SK-N-SH treated with all-trans-retinoic acid at 6 μM for 48 hours (cell line): ENCODE measurements at regions not wholly inside any gene's neighbourhood (a gene's known extent, or its start where the extent isn't known, plus 50 kb on each side); places are given as distances from the start of the nearest gene placed in this dataset.

ENCODE experiments used
- ATAC-seq: fragments of 200-7000 bp; cut with Tn5 transposase; 3 replicates; pipeline ENCODE4 v1.9.1; 2020; ENCODE audit warnings: mild to moderate bottlenecking, moderate library complexity
- ARNTL ChIP-seq: fragments of 450-650 bp; formaldehyde crosslinking; IDR thresholded peaks from 2 replicates; pipeline ENCODE4 v1.5.0; 2020; ENCODE audit warnings: low read depth, mild to moderate bottlenecking, moderate library complexity, borderline replicate concordance
- BACH2 ChIP-seq: fragments of 250-450 bp; sonication (Bioruptor Pico); IDR thresholded peaks from 2 replicates; pipeline ENCODE4 v1.9.0; 2021; ENCODE audit warnings: mild to moderate bottlenecking, borderline replicate concordance
- CREB5 ChIP-seq: fragments of 250-450 bp; sonication (Bioruptor Pico); IDR thresholded peaks from 2 replicates; pipeline ENCODE4 v1.5.1; 2020; ENCODE audit warnings: low read depth, mild to moderate bottlenecking, moderate library complexity
- CSDC2 ChIP-seq: fragments of 250-450 bp; sonication (Bioruptor Pico); IDR thresholded peaks from 2 replicates; pipeline ENCODE4 v1.5.0; 2020; ENCODE audit warnings: mild to moderate bottlenecking, moderate library complexity
- CSRNP3 ChIP-seq: fragments of 250-450 bp; sonication (Bioruptor Pico); IDR thresholded peaks from 2 replicates; pipeline ENCODE4 v1.5.1; 2021; ENCODE audit warnings: mild to moderate bottlenecking, moderate library complexity
- GLIS3 ChIP-seq: fragments of 250-450 bp; sonication (Bioruptor Pico); IDR thresholded peaks from 2 replicates; pipeline ENCODE4 v1.5.0; 2020; ENCODE audit warnings: mild to moderate bottlenecking, moderate library complexity
- ISL1 ChIP-seq: fragments of 250-450 bp; sonication (Bioruptor Pico); IDR thresholded peaks from 2 replicates; pipeline ENCODE4 v2.1.2; 2022; ENCODE audit warnings: mild to moderate bottlenecking, moderate library complexity
- OSR1 ChIP-seq: fragments of 250-450 bp; sonication (Bioruptor Pico); IDR thresholded peaks from 2 replicates; pipeline ENCODE4 v1.8.0; 2022; ENCODE audit warnings: moderate library complexity, mild to moderate bottlenecking, inconsistent platforms
- PPARA ChIP-seq: fragments of 250-450 bp; sonication (Bioruptor Pico); IDR thresholded peaks from 2 replicates; pipeline ENCODE4 v1.5.0; 2020; ENCODE audit warnings: mild to moderate bottlenecking, borderline replicate concordance
- RARB ChIP-seq: fragments of 250-450 bp; sonication (Bioruptor Pico); IDR thresholded peaks from 2 replicates; pipeline ENCODE4 v1.8.0; 2021; ENCODE audit warnings: mild to moderate bottlenecking, moderate library complexity
- SNAI2 ChIP-seq: fragments of 250-450 bp; sonication (Bioruptor Pico); IDR thresholded peaks from 2 replicates; pipeline ENCODE4 v1.5.0; 2020; ENCODE audit warnings: mild to moderate bottlenecking, moderate library complexity
- TOX ChIP-seq: fragments of 250-450 bp; sonication (Bioruptor Pico); IDR thresholded peaks from 2 replicates; pipeline ENCODE4 v1.8.0; 2021; ENCODE audit warnings: mild to moderate bottlenecking, moderate library complexity, borderline replicate concordance
- TSHZ2 ChIP-seq: fragments of 250-450 bp; sonication (Bioruptor Pico); IDR thresholded peaks from 2 replicates; pipeline ENCODE4 v1.5.0; 2020; ENCODE audit warnings: mild to moderate bottlenecking, moderate library complexity
- ZC3H10 ChIP-seq: fragments of 250-450 bp; sonication (Bioruptor Pico); IDR thresholded peaks from 2 replicates; pipeline ENCODE4 v1.5.1; 2021; ENCODE audit warnings: mild to moderate bottlenecking, moderate library complexity
- ZFP3 ChIP-seq: fragments of 250-450 bp; sonication (Bioruptor Pico); IDR thresholded peaks from 2 replicates; pipeline ENCODE4 v1.5.0; 2020; ENCODE audit warnings: mild to moderate bottlenecking, moderate library complexity
- ZFP30 ChIP-seq: fragments of 450-650 bp; formaldehyde crosslinking; IDR thresholded peaks from 2 replicates; pipeline ENCODE4 v1.5.0; 2022; ENCODE audit warnings: mild to moderate bottlenecking, moderate library complexity
- ZNF565 ChIP-seq: fragments of 450-650 bp; formaldehyde crosslinking; conservative IDR thresholded peaks from 2 replicates; pipeline ENCODE4 v1.5.0; 2020; ENCODE audit warnings: low read depth, mild to moderate bottlenecking, moderate library complexity
- ZNF70 ChIP-seq: fragments of 450-650 bp; formaldehyde crosslinking; IDR thresholded peaks from 2 replicates; pipeline ENCODE4 v1.5.0; 2020; ENCODE audit warnings: mild to moderate bottlenecking, moderate library complexity
- TF ChIP-seq, protein P1 (sequence below): fragments of 250-450 bp; sonication (Bioruptor Pico); IDR thresholded peaks from 2 replicates; pipeline ENCODE4 v1.8.0; 2020; ENCODE audit warnings: mild to moderate bottlenecking, moderate library complexity, borderline replicate concordance

DNA sequence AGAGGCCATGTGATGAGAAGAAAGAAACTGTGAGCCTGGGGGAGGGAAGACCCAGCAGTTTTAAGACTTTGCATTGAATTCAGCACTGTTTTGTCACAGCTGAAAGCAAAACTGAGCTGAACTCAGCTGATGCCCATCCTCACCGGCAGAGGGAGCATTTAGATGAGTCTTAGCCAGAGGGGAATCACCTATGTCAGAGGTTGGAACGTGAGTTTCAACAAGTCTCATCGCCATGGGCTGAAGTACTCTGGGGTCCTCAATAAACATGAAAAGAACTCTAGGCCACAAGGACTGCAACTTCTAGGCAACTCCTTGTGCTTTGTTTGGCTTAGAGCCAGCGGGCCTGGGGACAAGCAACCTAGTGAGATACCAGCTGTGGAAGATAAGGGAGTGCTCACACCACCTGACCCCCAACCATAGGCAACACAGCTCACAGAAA, 324.5 kb downstream of the TBL1XR1 start:
- peak; percentile 91 for ATAC-seq
- TF ChIP-seq ZNF565 (CRISPR knock-in tag), result no peak
- no peak for TF ChIP-seq RARB (CRISPR knock-in tag)
- TF ChIP-seq ZFP3 (CRISPR knock-in tag), result no peak
- TF ChIP-seq ISL1 (CRISPR knock-in tag), result no peak
- no peak for TF ChIP-seq PPARA
- TF ChIP-seq, all 23 proteins: peak for 0

DNA sequence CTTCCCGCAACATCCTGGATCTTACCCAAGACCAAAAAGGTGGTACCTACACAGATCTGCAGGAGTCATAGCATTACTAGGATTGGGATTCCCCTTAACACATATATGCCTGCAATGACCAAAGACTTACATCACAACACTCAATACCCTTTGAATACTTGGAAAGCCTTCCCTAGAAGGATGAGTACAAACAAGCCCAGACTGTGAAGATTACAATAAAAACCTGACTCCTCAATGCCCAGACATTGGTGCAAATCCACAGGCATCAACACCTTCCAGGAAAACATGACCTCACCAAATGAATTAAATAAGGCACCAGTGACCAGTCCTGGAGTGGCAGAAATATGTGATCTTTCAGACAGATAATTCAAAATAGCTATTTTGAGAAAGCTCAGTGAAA, 326.8 kb downstream of the TBL1XR1 start:
- TF ChIP-seq TOX (CRISPR knock-in tag), result no peak
- TF ChIP-seq GLIS3 (CRISPR knock-in tag), result no peak
- no peak for ATAC-seq

GRCh38 chr3:176867681-176868663, 329.3 kb downstream of the TBL1XR1 start:
- ATAC-seq, result no peak
- TF ChIP-seq ZC3H10 (CRISPR knock-in tag), result no peak

- TF ChIP-seq ZFP30 (CRISPR knock-in tag), result no peak
- no peak for TF ChIP-seq ISL1 (CRISPR knock-in tag)
- TF ChIP-seq ZNF70 (CRISPR knock-in tag), result no peak
- TF ChIP-seq ZFP3 (CRISPR knock-in tag), result no peak
- no peak for ATAC-seq
Observed at GRCh38 chr3:176861137-176861536, 336.1 kb downstream of the TBL1XR1 start.

DNA sequence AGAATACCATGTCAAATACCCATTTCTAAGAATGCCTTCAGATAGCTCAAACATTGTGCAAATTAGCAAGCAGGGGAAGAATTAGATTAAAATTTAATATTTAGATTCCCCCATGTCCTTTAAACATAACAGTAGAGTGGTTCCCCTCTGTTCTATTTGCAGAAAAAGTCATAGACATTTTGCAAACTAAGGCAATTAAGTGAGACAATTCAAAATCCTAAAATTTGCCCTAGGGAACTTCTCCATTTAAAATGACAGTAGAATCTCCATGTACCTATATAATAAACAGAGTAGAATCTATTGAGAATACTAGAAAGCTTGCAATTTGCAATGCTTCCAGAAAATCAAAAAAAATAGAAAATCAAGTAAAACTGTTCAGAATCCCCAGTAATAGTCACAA, 340.6 kb downstream of the TBL1XR1 start:
- TF ChIP-seq ZC3H10 (CRISPR knock-in tag), result no peak
- TF ChIP-seq ARNTL, result no peak
- TF ChIP-seq BACH2 (CRISPR knock-in tag), result no peak
- TF ChIP-seq ISL1 (CRISPR knock-in tag), result no peak
- TF ChIP-seq GLIS3 (CRISPR knock-in tag), result no peak
- TF ChIP-seq SNAI2, result no peak
- TF ChIP-seq TSHZ2, result no peak
- no peak for TF ChIP-seq CREB5
- no peak for TF ChIP-seq OSR1 (CRISPR knock-in tag)
- TF ChIP-seq CSDC2 (CRISPR knock-in tag), result no peak
- no peak for TF ChIP-seq PPARA
- no peak for TF ChIP-seq CSRNP3
- TF ChIP-seq ZNF70 (CRISPR knock-in tag), result no peak
- TF ChIP-seq ZFP3 (CRISPR knock-in tag), result no peak
- TF ChIP-seq, protein P1, sequence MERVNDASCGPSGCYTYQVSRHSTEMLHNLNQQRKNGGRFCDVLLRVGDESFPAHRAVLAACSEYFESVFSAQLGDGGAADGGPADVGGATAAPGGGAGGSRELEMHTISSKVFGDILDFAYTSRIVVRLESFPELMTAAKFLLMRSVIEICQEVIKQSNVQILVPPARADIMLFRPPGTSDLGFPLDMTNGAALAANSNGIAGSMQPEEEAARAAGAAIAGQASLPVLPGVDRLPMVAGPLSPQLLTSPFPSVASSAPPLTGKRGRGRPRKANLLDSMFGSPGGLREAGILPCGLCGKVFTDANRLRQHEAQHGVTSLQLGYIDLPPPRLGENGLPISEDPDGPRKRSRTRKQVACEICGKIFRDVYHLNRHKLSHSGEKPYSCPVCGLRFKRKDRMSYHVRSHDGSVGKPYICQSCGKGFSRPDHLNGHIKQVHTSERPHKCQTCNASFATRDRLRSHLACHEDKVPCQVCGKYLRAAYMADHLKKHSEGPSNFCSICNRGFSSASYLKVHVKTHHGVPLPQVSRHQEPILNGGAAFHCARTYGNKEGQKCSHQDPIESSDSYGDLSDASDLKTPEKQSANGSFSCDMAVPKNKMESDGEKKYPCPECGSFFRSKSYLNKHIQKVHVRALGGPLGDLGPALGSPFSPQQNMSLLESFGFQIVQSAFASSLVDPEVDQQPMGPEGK (CRISPR knock-in tag), result no peak
- no peak for ATAC-seq
